HCT116 (cell line): ENCODE measurements at regions not wholly inside any gene's neighbourhood (a gene's known extent, or its start where the extent isn't known, plus 50 kb on each side); places are given as distances from the start of the nearest gene placed in this dataset.

Experiments
- EGR1 ChIP-seq: IDR thresholded peaks from 2 replicates; pipeline ENCODE4 v1.6.1; 2012; ENCODE audit warnings: low read depth
- EZH2 ChIP-seq: fragments of 200-600 bp; sonication (generic); IDR thresholded peaks from 2 replicates; pipeline ENCODE4 v1.6.1; 2017; ENCODE audit warnings: antibody characterized with exemption, mixed run types
- POLR2A ChIP-seq: IDR thresholded peaks from 2 replicates; pipeline ENCODE4 v1.7.0; 2011; ENCODE audit warnings: borderline replicate concordance; ENCODE audit not compliant: insufficient read depth, insufficient read length; ENCODE audit errors: extremely low read depth
- POLR2AphosphoS5 ChIP-seq: IDR thresholded peaks from 2 replicates; pipeline ENCODE4 v1.6.1; 2011; ENCODE audit warnings: mild to moderate bottlenecking, low read depth, low read length, moderate library complexity
- SIN3A ChIP-seq: IDR thresholded peaks from 2 replicates; pipeline ENCODE4 v1.6.1; 2012; ENCODE audit warnings: low read depth
- SRF ChIP-seq: IDR thresholded peaks from 2 replicates; pipeline ENCODE4 v1.6.1; 2012; ENCODE audit warnings: low read depth
- ZFX ChIP-seq: fragments of 450-650 bp; IDR thresholded peaks from 2 replicates; pipeline ENCODE4 v1.6.1; 2017
- ZNF274 ChIP-seq: fragments of 200-500 bp; sonication (Bioruptor generic); IDR thresholded peaks from 2 replicates; pipeline ENCODE4 v1.6.1; 2014; ENCODE audit warnings: mild to moderate bottlenecking, low read depth, low read length, inconsistent platforms
- TF ChIP-seq, protein P1 (sequence below), 3 experiments: fragments of 200-600 bp in 1 of 3; sonication (generic) in 1 of 3; IDR thresholded peaks in 2 of 3; conservative IDR thresholded peaks in 1 of 3; 2 replicates each; pipeline ENCODE4 v1.5.1; 2012 to 2017; ENCODE audit warnings: low read depth in 2 of 3, low read length in 2 of 3, antibody characterized with exemption in 1 of 3, borderline replicate concordance in 1 of 3, control low read depth in 1 of 3, mild to moderate bottlenecking in 1 of 3, mixed read lengths in 1 of 3, mixed run types in 1 of 3, moderate library complexity in 1 of 3; ENCODE audit not compliant: insufficient read depth in 1 of 3

GRCh38 chr1:148334339-148335130 is 148.6 kb downstream of the PPIAL4G start:
- TF ChIP-seq, protein P1, sequence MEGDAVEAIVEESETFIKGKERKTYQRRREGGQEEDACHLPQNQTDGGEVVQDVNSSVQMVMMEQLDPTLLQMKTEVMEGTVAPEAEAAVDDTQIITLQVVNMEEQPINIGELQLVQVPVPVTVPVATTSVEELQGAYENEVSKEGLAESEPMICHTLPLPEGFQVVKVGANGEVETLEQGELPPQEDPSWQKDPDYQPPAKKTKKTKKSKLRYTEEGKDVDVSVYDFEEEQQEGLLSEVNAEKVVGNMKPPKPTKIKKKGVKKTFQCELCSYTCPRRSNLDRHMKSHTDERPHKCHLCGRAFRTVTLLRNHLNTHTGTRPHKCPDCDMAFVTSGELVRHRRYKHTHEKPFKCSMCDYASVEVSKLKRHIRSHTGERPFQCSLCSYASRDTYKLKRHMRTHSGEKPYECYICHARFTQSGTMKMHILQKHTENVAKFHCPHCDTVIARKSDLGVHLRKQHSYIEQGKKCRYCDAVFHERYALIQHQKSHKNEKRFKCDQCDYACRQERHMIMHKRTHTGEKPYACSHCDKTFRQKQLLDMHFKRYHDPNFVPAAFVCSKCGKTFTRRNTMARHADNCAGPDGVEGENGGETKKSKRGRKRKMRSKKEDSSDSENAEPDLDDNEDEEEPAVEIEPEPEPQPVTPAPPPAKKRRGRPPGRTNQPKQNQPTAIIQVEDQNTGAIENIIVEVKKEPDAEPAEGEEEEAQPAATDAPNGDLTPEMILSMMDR (IDR thresholded peaks at IDR 0.05 in 2 of 3, conservative IDR thresholded peaks at IDR 0.05 in 1 of 3; ENCODE audit: borderline replicate concordance in 1 of 3, insufficient read depth in 1 of 3, low read depth in 2 of 3, low read length in 2 of 3) = no peak
- peak; percentile 100 for TF ChIP-seq POLR2A
- TF ChIP-seq EGR1 = no peak
- no peak for TF ChIP-seq EZH2
- TF ChIP-seq ZNF274 = no peak
- no peak for TF ChIP-seq ZFX
- peak; percentile 100 for TF ChIP-seq SIN3A
- TF ChIP-seq POLR2AphosphoS5 = peak; percentile 100
- TF ChIP-seq SRF = peak; percentile 89
